ENCODE measurements at regions not wholly inside any gene's neighbourhood (a gene's known extent, or its start where the extent isn't known, plus 50 kb on each side); places are given as distances from the start of the nearest gene placed in this dataset.

DNA sequence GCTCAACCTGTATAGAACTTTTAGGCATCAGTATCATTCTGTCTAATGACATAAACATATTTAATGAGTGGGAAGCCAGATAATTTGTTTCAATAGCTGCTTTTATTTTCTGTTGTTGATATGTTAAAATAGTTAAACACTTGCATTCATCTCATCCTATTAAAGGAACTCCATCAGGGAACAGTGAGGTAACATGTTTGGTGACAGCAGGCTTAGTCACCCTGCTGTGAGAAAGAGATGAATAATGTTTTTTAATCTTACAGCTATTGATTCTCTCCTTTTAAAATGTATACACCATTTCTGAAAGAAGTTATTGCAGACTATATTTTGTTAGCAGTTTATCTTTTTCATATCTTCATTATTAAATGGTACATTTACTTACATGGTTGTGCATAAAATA is 123.3 kb upstream of the CWC22 start:
- no peak for DNase-seq

DNA sequence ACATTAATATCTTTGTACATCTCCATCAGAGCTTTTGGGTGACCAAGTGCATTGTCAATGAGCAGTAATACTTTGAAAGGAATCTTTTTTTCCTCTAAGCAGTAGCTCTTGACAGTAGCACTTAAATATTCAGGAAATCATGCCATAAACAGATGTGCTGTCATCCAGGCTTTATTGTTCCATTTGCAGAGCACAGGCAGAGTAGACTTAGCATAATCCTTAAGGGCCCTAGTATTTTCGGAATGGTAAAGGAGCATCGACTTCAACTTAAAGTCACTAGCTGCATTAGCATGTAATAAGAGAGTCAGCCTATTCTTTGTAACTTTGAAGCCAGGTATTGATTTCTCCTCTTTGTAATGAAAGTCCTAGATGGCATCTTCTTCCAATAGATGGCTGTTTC is 121.8 kb upstream of the CWC22 start:
- no peak for DNase-seq

GRCh38 chr2:180125245-180125962 is 118.3 kb upstream of the CWC22 start:
- DNase-seq = peak; percentile 93

DNA sequence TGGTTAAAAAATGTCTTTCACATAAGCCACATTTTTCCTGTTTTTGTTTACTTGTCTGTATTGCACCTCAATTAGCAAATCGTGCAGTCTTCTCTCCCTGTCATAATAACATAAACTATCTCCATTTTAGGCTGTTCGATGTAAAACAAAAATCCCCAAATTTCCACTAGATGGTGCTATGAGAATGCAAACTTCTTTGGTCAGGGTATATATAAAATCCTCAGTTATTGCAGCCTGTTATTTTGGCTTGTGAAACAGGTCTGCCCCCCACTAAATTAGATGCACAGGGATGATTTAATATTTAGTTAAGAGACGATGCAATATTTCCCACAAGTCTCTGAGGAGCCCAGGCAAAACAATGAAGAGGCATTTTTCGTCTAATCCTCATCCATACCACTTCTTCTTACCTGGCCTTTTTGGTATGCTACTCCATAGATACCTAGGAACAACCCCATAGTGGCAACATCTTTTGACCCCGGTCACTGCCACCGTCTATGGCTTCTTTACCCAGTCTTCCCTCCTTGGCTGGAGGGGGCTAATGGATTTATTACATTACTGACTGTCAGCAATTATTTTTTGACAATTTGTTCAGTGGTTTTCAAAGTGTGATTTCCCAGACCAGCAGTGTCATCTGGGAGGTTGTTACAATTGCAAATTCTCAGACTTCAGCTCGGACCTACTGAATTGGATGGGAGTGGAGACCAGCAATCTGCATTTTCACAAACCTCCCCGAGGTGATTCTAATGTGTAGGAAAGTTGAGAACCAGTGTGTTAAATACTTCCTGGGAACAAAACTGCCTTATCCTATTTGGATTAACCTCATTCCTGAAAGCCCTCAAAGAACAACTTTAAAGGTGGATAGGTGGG is 117.4 kb upstream of the CWC22 start:
- peak; percentile 88 for DNase-seq

- no peak for DNase-seq
These were observed 115.8 kb upstream of the CWC22 start for GRCh38 chr2:180122874-180123273.

DNA sequence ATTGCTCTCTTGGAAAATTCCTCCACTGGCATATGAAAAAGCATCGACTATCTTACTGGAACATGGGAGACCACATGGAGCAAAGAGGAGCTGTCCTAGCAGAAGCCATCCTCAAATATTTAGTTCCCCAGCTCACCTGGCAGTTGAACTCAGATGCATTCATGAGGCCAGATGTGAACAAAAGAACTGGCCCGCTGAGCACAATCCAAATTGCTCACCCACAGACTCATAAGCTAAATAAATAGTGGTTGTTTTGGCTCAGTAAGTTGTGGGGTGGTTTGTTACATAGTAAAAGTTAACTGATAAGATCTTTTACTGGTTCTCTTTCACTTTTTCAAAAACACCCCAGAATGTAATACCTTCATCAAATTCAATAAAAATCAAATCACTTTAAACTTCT is 108.6 kb upstream of the CWC22 start:
- DNase-seq = no peak

- no peak for DNase-seq
These were observed 108.2 kb upstream of the CWC22 start for GRCh38 chr2:180115269-180115668.

DNA sequence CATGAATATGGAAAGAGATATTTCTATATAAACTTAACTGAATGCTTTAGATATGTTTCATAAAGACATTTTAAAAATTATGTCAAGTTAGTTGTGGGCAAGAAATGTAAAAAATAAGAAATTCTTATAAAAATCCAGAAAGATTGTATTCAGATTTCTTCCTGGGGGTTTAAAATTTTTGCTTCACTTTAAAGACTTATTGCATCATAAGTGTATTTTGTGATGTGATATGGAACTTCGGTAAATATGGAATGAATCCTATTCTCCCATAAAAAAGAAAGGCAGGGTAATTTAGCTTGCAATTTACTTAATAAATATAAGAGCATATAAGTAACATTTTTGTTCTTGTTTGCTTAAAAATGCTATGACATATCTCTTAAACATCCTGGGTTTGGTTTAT is 104.8 kb upstream of the CWC22 start:
- no peak for DNase-seq

DNA sequence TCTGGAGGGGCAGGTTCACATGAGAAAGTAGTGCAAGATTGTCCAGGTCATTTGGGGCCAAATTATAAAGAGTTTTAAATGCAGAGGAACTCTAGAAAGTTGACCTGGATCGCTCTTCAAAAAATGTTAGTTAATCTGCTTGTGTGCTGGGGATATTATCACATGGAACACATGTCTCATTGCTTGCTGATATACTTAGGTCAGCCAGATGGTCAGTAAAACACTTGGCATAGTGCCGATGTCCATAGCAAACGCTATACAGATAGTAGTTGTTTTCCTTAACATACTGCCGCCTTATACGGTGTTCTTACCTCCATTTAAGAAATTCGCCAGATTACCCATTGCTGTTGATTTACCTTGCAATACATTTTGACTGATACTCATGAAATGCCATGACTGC is 103.4 kb upstream of the CWC22 start:
- DNase-seq = no peak

GRCh38 chr2:180101846-180102245 is 94.7 kb upstream of the CWC22 start:
- no peak for DNase-seq

GRCh38 chr2:180099308-180099707 is 92.2 kb upstream of the CWC22 start:
- no peak for DNase-seq

- DNase-seq = no peak
These were observed 78.0 kb upstream of the CWC22 start for GRCh38 chr2:180085144-180085543.

GRCh38 chr2:180077295-180077906 is 70.3 kb upstream of the CWC22 start:
- peak; percentile 29 for DNase-seq

- DNase-seq = no peak
These were observed 68.8 kb upstream of the CWC22 start for GRCh38 chr2:180075870-180076269.

GRCh38 chr2:180071797-180072196 is 64.7 kb upstream of the CWC22 start:
- DNase-seq = no peak

GRCh38 chr2:180063494-180064092 is 56.5 kb upstream of the CWC22 start:
- DNase-seq = no peak

DNA sequence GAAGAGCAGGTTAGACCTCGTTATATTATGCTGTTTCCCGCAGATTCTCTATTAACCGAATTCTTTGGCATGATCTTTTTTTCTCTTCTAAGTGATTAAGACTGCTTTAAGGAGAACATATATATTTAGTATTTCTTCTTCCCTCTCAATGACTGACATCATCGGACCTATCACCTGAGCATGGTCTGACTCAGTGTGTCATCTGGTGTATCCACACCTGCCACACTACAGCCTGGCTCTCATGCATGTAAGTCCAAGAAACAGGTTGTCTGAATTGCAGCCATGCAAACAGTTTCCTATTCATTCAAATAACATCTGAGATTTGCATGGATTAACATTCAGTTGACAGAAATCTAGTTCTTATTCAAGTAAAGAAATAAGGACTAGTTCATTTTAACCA is 55.1 kb upstream of the CWC22 start:
- no peak for DNase-seq

DNA sequence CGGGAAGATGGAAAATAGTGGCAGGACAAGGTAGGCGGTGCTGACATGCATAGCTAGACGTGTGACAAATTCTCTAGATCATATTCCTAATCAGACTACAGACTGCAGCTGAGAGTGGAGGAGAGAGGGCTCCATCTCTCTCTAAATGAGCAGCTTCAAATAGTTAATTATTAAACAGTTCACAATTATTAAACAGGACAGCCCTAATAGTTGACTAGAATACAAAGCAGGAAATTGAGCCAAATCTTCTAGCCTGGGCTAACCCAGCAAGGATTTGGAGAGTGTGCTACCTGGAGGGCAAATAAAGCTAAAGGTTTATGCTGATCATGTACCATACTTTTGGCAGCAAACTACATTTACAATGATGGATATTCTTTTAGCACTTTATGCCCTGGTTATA is 54.4 kb upstream of the CWC22 start:
- DNase-seq = no peak

- DNase-seq = peak; percentile 2
These were observed 54.0 kb upstream of the CWC22 start for GRCh38 chr2:180061085-180061484.

DNA sequence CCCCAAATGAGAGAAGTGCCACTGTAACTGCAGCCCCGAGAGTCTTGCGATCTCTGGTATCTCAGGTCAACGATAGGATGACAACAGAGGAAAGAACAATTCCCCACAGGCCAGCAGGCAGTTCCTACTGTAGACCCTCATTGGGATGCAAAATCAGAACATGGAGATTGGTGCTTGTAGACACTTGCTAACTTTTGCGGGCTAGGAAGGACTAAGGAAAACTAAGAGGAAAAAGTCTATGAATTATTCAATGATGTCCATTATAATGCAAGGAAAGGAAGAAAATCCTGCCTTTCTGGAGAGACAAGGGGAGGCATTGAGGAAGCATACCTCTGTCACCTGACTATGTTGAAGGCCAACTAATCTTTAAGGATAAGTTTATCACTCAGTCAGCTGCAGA is 51.9 kb upstream of the CWC22 start:
- DNase-seq = no peak

DNA sequence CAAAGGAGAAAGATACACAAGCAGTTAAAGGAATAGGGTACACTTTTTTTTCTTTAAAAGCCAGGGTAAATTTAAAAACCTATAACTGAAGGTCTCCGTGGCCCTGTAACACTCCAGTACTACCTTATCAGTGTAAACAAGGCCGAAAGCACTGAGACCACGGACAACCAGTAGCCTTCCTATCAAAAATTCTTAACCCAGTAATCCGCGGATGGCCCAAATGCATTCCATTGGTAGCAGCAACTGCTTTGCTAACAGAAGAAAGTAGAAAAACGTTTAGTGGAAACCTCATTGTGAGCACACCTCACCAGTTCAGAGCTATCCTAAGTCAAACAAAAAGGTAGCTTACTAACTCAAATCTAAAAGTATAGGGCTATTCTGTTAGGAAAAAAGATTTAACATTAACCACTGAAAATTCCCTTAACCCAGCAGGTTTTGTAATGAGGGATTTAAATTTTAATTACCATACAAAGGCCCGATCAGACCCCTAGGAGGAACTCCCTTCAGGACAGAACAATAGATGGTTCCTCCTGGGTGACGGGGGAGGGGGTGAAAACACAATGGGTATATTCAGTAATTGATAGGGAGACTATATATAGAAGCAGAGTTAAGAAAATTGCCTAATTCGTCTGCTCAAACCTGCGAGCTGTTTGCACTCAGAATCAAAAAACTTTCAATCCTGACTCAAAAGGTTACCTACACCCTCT is 50.8 kb upstream of the CWC22 start:
- no peak for DNase-seq
